ENCODE measurements at regions not wholly inside any gene's neighbourhood (a gene's known extent, or its start where the extent isn't known, plus 50 kb on each side); places are given as distances from the start of the nearest gene placed in this dataset.

DNA sequence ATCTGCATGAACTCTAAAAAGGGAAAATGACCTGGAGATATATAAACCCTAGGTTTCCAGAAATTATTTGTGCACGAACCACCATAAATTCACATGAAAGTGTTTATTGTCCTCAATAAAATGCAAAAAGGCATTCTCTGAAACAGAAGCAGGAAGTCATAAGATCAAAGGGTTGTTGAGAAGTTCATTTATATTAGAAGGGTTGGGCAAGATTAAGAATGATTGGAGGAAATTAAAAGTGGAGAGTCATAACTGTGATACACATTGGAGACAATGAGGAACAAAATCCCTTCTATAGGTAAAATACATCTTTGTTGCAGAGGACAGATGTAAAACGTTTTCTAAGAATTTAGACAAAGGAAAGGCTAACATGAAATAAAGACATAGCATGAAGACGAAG lies 476.8 kb downstream of the CBLN4 start:
- no peak for ATAC-seq
- no peak overlapping the region for H3K4me3 ChIP-seq
- no peak overlapping the region for H3K27ac ChIP-seq (ENCODE audit: control insufficient read depth, insufficient read depth)
- in situ Hi-C loops (cut with MboI) (no loop called here), intact Hi-C loops (cut with micrococcal nuclease; ENCODE audit: unreplicated experiment) (no loop called here)
- BruUV-seq (replicated peaks), result no TSS peak
- no peaks in the 10 kb centered on the region for H3K9me3 ChIP-seq (replicated peaks; ENCODE audit: control insufficient read depth, insufficient read depth, low read length)
- TF ChIP-seq WRNIP1 (IDR thresholded peaks at IDR 0.05; ENCODE audit: borderline replicate concordance, low read depth, low read length) (no peak), EP300 (IDR thresholded peaks at IDR 0.05; ENCODE audit: borderline replicate concordance in 1 of 2, control insufficient read depth in 1 of 2, low read depth in 2 of 2, low read length in 2 of 2) (no peak), PML (IDR thresholded peaks at IDR 0.05; ENCODE audit: low read length) (no peak), NR2C2 (IDR thresholded peaks at IDR 0.05; ENCODE audit: borderline replicate concordance, control insufficient read depth, insufficient read length, low read depth) (no peak), HDAC6 (IDR thresholded peaks at IDR 0.05; ENCODE audit: unreplicated experiment) (no peak), KDM1A (IDR thresholded peaks at IDR 0.05; ENCODE audit: borderline replicate concordance) (no peak), IKZF2 (IDR thresholded peaks at IDR 0.05) (no peak), STAT3 (IDR thresholded peaks at IDR 0.05; ENCODE audit: low read depth, low read length) (no peak), MYB (IDR thresholded peaks at IDR 0.05; ENCODE audit: borderline replicate concordance, low read depth, low read length) (no peak), GATAD2B (conservative IDR thresholded peaks at IDR 0.05; ENCODE audit: low read depth) (no peak), NR2F1 (conservative IDR thresholded peaks at IDR 0.05) (no peak), POLR2AphosphoS5 (IDR thresholded peaks at IDR 0.05; ENCODE audit: low read length) (no peak), POU2F2 (IDR thresholded peaks at IDR 0.05; ENCODE audit: borderline replicate concordance, low read depth, low read length) (no peak), TARDBP (IDR thresholded peaks at IDR 0.05; ENCODE audit: borderline replicate concordance) (no peak), SP1 (IDR thresholded peaks at IDR 0.05; ENCODE audit: low read depth, low read length) (no peak)
- TF ChIP-seq, protein P1, sequence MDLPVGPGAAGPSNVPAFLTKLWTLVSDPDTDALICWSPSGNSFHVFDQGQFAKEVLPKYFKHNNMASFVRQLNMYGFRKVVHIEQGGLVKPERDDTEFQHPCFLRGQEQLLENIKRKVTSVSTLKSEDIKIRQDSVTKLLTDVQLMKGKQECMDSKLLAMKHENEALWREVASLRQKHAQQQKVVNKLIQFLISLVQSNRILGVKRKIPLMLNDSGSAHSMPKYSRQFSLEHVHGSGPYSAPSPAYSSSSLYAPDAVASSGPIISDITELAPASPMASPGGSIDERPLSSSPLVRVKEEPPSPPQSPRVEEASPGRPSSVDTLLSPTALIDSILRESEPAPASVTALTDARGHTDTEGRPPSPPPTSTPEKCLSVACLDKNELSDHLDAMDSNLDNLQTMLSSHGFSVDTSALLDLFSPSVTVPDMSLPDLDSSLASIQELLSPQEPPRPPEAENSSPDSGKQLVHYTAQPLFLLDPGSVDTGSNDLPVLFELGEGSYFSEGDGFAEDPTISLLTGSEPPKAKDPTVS (IDR thresholded peaks at IDR 0.05; ENCODE audit: low read depth, low read length), result no peak
- TF ChIP-seq, protein P2, sequence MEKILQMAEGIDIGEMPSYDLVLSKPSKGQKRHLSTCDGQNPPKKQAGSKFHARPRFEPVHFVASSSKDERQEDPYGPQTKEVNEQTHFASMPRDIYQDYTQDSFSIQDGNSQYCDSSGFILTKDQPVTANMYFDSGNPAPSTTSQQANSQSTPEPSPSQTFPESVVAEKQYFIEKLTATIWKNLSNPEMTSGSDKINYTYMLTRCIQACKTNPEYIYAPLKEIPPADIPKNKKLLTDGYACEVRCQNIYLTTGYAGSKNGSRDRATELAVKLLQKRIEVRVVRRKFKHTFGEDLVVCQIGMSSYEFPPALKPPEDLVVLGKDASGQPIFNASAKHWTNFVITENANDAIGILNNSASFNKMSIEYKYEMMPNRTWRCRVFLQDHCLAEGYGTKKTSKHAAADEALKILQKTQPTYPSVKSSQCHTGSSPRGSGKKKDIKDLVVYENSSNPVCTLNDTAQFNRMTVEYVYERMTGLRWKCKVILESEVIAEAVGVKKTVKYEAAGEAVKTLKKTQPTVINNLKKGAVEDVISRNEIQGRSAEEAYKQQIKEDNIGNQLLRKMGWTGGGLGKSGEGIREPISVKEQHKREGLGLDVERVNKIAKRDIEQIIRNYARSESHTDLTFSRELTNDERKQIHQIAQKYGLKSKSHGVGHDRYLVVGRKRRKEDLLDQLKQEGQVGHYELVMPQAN (conservative IDR thresholded peaks at IDR 0.05), result no peak
- TF ChIP-seq, protein P3, sequence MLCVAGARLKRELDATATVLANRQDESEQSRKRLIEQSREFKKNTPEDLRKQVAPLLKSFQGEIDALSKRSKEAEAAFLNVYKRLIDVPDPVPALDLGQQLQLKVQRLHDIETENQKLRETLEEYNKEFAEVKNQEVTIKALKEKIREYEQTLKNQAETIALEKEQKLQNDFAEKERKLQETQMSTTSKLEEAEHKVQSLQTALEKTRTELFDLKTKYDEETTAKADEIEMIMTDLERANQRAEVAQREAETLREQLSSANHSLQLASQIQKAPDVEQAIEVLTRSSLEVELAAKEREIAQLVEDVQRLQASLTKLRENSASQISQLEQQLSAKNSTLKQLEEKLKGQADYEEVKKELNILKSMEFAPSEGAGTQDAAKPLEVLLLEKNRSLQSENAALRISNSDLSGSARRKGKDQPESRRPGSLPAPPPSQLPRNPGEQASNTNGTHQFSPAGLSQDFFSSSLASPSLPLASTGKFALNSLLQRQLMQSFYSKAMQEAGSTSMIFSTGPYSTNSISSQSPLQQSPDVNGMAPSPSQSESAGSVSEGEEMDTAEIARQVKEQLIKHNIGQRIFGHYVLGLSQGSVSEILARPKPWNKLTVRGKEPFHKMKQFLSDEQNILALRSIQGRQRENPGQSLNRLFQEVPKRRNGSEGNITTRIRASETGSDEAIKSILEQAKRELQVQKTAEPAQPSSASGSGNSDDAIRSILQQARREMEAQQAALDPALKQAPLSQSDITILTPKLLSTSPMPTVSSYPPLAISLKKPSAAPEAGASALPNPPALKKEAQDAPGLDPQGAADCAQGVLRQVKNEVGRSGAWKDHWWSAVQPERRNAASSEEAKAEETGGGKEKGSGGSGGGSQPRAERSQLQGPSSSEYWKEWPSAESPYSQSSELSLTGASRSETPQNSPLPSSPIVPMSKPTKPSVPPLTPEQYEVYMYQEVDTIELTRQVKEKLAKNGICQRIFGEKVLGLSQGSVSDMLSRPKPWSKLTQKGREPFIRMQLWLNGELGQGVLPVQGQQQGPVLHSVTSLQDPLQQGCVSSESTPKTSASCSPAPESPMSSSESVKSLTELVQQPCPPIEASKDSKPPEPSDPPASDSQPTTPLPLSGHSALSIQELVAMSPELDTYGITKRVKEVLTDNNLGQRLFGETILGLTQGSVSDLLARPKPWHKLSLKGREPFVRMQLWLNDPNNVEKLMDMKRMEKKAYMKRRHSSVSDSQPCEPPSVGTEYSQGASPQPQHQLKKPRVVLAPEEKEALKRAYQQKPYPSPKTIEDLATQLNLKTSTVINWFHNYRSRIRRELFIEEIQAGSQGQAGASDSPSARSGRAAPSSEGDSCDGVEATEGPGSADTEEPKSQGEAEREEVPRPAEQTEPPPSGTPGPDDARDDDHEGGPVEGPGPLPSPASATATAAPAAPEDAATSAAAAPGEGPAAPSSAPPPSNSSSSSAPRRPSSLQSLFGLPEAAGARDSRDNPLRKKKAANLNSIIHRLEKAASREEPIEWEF (IDR thresholded peaks at IDR 0.05; ENCODE audit: insufficient replicate concordance, low read depth, low read length), result no peak
- no peaks in the 10 kb centered on the region for H3K4me1 ChIP-seq (ENCODE audit: control insufficient read depth, insufficient read depth, low read length)
- CTCF ChIA-PET, result no interaction called here
- H4K20me1 ChIP-seq (ENCODE audit: control insufficient read depth, insufficient read depth), result no peaks in the 10 kb centered on the region
- no peak for FAIRE-seq
- 4% methylated on average over 3 of the region's 3 CpGs for WGBS (ENCODE audit: insufficient coverage, insufficient replicate concordance, low lambda C conversion rate, missing lambda C conversion rate)
- H3K4me2 ChIP-seq (ENCODE audit: control insufficient read depth, insufficient read depth), result no peak overlapping the region
- no peaks in the 10 kb centered on the region for H3K79me2 ChIP-seq (ENCODE audit: control insufficient read depth, insufficient read depth, low read length)
- no peaks in the 10 kb centered on the region for H3K27me3 ChIP-seq (replicated peaks in 1 of 2; ENCODE audit: control insufficient read depth in 2 of 2, insufficient read depth in 2 of 2, low read length in 1 of 2)
- SMC1A ChIA-PET (ENCODE audit: uncharacterized antibody, unreplicated experiment), result no interaction called here
- H3K9ac ChIP-seq (ENCODE audit: control insufficient read depth, insufficient read depth, low read length), result no peak overlapping the region
- no peaks in the 10 kb centered on the region for H3K36me3 ChIP-seq (ENCODE audit: control insufficient read depth in 2 of 2, insufficient read depth in 2 of 2, low read length in 1 of 2)
- no peak for DNase-seq (ENCODE audit: low read depth, low spot score)
- POLR2A ChIA-PET, result no interaction called here
- RAD21 ChIA-PET (ENCODE audit: unreplicated experiment), result no interaction called here
- H2AFZ ChIP-seq (ENCODE audit: control insufficient read depth, low read depth, low read length), result no peak overlapping the region

Data from GM12878 (cell line).